GM19463 (cell line): ENCODE measurements at regions not wholly inside any gene's neighbourhood (a gene's known extent, or its start where the extent isn't known, plus 50 kb on each side); places are given as distances from the start of the nearest gene placed in this dataset.
"Not testable (repeated sequence)": the region's sequence is repeated elsewhere in the genome, so short reads cannot be mapped to it uniquely, and the experiment has no call there.

Experiments
- ATAC-seq: cut with Tn5 transposase; IDR thresholded peaks from one replicate; pipeline ENCODE4 v1.9.1; 2021; ENCODE audit warnings: mild to moderate bottlenecking, moderate library complexity; ENCODE audit not compliant: unreplicated experiment

DNA sequence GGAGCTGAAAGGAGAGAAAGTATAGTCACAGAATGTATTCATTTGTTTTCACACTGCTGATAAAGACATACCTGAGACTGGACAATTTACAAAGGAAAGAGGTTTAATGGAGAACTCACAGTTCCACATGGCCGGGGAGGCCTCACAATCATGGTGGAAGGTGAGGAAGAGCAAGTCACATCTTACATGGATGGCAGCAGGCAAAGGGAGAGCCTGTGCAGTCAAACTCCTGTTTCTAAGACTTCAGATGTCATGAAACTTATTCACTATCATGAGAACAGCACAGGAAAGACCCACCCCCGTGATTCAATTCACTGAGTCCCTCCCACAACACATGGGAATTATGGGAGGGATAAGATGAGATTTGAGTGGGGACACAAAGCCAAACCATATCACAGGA, 224.7 kb downstream of the LNPK start:
- ATAC-seq = not testable (repeated sequence)

DNA sequence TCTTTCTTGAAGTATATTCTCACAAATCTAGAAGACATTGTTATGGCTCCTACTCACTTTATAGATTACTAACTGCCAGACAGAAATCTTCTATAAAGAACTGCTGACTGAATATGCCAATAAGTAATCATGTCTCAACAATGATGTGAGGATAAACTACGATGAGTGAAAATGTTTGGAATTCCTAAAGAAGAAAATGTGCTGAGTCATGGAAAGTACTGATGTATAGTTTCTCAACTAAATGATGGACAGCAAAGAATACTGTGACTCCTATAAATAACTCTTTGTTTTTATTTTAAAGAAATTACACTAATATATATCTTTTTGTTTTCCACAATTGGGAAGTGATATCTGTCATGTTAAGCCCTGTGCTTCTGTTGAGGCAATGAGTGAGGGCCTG, 232.9 kb downstream of the LNPK start:
- ATAC-seq = no peak

DNA sequence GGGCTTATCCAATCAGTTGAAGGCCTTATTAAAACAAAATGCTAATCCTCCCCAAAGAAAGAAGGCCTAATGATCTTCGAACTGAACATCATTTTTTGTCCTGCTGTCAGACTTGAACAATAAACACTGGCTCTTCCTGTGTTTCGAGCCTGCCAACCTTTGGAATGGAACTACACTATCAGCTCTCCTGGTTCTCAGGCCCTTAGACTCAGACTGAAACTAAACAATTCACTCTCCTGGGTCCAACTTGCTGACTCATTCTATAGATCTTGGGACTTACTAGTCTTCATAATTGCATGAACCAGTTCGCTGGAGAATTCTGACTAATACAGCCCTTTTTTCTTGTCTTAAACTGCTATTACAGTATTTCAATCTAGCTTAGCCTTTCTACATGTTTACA, 235.2 kb downstream of the LNPK start:
- no peak for ATAC-seq

DNA sequence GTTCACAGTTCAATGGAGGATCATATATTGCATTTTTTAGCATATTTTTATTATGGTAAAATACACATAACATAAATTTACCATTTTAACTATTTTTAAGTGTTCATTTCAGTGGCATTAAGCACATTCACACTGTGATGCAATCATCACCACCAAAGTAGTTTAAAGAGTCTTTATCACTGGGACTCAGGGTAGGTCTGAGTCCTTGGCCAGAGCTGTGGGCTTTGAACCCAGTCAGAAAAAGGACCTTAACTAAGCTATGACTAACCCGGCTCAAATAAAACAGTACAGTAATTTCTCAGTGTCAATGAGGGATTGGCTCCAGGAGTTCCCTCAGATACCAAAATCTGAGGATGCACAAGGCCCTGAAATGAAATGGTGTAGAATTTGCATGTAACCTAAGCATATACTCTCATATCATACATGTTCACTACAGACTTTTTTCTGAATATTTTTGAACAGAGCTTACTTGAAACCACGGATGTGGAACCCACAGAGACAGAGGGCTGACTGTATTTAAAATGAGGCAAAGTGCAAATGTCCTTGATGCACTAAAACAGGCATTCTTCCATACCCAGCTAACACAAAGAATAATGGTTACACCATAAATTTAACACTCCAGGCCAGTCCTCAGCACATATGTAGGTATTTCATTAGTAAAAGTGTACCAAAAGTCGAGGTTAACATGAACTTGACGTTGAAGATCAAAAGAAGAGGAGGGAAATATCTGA, 246.2 kb downstream of the LNPK start:
- no peak for ATAC-seq

DNA sequence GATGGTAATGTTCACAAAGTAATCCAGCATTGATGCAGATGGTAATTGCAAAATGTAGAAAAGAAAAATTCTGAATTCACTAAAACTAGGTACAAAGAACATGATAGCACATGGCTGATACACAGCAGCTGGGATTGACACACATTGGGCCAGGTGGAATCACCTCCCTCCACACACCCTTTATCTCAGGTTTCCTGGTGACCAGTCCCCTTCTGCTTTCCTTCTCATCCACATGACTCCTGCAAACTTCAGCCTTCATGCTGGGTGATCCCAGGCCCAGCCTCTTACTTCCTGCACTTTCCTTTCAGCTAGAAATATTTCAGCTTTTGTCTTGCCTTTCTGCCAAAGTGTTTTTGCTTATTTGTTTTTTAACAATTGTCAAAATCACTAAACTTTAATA, 246.9 kb downstream of the LNPK start:
- no peak for ATAC-seq

DNA sequence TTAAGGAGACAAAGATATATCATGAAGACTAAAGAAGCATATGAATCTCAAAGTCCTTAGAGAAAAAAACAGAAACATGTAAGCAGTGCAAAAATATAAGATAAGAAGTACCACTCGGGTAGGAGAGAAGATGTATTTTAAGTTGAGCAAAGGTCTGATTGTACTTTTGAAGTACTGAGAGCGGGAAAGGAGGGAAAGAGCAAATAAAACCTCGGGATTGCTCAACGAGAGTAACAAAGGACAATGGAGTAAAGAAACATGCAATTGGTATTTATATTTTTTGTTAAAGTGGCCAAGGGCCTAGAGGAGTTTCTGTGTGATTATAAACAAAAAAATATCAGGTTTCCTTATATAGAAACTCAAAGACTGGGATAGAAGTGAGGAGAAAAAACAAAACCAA, 251.9 kb downstream of the LNPK start:
- no peak for ATAC-seq

DNA sequence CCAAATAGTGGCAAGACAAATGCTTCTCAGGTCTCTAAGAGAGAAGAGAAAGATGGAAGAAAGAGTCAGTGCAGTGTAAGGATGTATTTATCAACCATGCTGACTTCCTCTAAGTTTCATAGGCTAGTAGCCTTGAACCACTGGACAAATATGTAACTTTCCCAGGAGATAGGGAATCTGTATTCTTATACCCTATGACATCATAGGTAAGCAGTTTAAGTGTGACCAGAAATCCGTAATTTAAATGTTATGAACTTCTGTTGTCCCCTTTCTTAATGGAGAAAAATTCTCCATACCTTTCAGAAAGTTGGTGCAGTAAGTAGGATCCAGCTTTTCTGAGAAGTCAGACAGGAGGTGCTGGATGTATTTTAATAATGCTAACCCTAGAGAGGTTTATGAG, 256.2 kb downstream of the LNPK start:
- no peak for ATAC-seq

DNA sequence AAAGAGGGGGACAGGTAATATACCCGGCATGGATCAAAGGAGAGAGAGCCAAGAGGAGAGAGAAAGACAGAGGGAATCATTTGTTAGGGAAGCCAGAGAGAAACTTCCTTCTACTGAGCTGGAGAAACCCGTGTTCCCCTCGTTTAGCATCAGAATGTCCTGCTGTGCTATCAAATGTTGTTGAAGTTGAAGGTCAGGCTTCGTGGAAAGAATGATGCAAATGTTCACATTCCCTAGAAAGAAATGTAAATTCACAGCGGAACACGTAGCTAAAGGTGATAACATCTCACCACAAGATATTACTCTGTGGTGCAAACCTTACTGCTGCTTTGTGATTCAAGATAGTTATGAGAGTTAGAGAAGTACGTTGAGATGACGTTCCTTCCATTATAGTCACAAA, 258.1 kb downstream of the LNPK start:
- no peak for ATAC-seq

DNA sequence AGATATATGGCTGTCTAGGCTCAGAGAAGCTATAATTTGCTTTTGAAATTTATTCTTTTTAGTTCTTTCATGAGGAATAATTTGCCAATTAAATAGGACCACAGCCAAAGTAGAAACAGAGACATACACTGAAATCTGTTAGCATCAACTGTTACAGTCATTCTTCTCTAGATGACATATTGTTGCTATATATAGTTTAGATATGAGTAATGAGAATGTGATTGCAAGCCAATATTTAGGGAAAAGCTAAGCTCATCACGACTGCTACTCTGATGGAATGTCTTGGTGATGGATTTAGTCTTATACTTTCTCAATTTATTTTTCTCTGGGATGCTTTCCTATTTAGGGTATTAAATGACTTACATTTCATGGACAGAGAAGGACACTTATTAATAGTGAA, 259.1 kb downstream of the LNPK start:
- ATAC-seq = no peak

DNA sequence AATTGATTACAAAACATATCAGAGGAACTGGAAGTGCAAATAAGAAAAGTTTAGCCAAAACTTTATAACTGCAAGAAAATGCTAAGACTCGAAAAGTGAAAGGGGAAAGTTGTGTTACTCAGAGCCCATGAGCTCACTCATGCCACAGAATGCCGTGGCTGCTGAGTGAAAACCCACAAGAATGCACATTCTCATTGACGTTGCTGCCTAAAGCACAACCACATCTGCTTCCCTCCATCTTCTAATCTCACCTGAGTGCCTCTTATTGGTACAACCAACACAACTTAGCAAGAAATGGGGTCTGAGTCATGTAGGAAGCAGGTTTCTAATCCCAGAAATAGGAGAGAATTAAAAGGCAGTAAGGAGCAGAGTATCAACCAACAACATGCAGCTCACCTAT, 259.7 kb downstream of the LNPK start:
- no peak for ATAC-seq

DNA sequence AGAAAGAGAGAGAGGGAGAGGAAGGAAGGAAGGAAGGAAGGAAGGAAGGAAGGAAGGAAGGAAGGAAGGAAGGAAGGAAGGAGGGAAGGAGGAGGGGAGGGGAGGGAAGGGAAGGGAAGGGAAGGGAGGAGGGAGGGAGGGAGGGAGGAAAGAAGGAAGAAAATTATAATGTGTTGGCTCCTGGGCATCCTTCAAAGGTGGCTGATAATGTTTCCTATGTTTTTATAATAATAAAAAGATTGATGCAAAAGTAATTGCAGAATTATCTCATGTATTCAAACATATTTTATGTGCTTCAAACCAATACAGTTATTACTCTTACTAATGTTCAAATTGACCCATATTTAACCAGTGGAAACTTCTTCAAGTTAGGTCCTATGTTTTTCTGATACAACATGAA, 260.9 kb downstream of the LNPK start:
- ATAC-seq = no peak

DNA sequence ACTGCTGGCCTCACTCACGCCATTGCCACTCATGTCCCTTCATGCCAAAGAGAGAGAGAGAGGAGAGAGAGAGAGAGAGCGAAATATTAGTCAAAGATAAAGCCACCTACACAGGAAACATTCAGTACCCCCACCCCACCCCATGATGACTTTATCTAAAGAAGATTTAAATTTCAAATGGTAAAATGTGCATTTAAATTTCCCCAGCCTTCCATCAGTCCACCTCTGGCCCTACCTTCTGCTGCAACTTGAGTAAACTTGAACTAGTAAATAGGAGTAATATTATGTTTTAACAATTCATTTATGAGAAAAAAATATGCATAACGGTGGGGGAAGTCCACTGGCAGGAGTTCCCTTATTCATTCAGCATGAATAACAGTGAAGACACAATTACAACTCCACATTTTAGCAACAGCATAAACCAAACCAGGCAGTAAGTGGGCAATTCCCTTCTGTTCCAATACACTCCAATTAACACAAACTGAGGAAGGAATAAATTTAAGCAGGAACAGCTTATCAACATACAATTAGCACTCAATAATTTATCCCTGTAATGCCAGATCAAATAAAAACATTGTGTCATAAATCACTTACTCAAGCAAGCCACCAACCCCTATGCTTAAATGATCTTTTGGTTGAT, 264.2 kb downstream of the LNPK start:
- no peak for ATAC-seq

DNA sequence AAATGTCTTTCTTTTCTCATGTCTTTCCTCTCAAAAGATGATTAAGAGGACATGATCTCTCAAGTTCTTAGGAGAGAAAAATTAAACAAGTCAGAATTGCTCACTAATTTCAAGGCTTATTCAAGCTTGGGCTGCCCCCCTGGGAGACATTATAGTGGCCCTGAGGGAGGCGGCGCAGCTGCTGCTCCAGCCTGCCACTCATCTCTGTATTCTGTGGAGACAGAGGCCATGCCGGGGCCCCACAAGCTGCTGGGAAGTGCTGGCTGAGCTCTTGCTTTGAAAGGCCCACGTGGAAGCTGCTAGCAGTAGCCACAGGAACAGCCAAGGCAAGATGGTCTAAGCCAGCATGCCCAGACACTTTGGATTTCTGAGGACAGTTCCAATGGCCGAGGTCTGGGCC, 267.4 kb downstream of the LNPK start:
- no peak for ATAC-seq

DNA sequence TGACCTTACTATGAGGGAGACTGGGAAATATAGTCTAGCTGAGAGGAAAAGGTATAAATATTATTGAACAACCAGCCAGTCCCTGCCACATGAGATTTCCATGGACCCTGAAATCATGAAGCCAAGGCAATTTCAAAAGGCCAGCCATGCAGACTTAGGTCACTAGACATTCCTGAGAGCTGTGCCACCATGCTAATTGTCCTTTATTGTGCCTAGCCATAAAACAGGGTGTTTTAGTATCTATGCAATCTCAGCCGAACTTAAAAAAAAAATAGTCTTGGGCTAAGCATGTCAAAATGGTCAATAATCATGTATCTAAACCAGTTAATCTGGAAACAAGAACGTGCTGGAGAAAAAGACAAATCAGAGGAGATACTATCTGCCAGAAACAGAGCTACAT, 269.5 kb downstream of the LNPK start:
- ATAC-seq = no peak

DNA sequence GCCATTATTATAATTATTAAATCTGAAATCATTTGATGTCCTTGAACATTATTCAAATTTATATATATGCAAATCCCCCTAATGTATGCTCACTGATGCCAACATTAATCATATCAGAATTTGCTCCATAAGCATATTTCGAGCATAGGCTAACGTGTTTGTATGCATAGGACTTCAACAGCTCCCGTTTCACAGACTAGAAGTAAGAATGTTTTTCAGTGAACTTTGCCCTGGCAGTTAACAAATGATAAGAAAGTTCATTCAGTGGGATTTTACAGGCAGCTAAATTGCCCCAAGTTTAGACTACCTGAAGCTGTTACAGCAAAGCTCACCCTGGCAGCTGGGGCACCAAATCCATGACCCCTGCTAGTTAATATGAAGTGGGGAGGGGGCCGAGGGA, 272.0 kb downstream of the LNPK start:
- no peak for ATAC-seq

DNA sequence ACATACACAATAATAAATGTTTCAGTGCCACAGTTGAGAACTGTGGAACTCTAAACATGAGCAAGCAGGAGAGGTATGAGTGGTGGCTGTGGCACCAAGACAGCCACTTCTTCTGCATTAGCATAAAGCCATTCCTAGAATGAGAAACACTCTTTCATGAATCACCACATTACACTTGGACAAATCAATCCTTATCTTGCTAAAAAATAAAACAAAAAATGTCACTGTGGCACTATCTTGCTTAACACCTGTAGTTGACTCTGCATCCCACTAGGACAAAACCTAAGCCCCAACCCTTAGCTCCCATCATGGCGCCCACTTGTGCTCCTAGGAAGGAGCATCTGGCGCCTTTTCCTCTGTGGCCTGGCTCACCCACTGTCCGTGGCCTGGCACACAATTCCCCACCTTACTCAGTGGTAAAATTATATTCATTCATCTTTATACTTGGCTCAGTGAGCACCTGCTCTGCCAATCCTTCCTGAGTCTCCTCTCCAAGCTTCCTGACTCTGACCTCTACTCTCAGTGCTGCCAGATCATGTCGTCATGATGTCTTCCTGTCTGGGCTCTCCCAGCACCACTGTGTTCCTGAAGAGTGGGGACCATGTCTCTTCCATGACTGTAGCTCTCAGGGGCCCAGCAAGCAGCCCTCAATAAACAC, 272.9 kb downstream of the LNPK start:
- ATAC-seq = no peak

DNA sequence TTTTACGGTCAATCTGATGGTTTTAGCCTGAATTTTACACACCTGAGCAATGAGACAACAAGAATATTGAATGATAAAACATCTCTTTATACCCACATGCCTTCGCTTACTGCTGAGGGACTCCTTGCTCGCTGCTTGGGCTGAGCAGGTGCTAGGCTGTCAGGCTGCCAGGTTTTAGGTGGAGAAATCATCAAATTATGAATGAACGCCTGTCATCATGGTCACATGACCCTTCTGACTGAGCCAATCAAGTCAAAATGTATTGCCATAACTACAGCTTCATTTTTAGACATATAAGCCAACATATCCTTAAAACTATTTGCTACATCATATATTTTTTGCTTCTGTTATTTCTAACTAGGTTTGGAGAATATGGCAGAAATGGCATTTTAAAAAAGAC, 274.0 kb downstream of the LNPK start:
- ATAC-seq = no peak

DNA sequence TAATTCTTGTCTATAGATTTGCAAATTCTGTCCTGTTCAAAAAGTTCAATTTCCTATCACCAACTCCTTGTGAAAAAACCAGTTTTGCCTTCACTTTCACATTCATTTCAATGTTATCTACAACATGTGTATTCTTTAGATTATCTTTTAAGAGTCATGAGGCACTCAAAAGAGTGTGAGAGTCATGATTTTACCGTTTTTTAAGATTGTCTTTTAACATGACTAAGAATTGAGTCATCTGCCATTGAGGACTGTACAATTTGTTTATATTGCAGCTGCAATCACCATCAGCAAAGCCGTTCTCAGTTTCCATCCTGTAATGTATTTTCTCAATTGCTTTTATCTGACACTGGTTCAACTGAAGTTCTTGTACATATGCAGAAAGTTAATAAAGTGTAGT, 275.8 kb downstream of the LNPK start:
- no peak for ATAC-seq

DNA sequence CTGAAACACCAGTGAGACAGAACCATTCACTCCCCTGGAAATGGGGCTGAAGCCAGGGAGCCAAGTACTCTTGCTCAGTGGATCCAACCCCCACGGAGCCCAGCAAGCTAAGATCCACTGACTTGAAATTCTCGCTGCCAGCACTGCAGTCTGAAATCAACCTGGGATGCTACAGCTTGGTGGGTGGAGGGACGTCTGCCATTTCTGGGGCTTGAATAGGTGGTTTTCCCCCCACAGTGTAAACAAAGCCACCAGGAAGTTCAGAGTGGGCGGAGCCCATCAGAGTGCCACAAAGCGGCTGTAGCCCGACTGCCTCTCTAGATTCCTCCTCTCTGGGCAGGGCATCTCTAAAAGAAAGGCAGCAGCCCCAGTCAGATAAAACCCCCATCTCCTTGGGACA, 292.8 kb downstream of the LNPK start:
- ATAC-seq = no peak

DNA sequence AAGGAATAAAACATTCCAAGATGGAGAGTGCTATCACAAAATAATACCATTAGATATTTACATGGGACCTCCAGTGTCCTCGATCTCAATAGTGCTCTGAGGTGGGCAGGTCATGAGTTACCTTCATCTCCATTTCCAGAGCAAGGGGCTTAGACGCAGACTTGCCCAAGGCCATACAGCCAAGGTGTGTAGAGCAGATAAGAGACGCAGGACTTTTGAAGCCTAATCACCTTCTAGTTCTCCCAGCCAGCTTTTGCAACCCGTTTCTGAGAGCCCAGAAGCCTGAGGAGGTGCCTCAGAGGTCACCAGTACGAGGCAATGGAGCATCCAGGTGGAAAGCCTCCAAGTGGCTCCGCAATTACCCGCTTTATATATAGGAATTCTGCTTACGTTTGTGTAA, 294.7 kb downstream of the LNPK start:
- ATAC-seq = no peak

DNA sequence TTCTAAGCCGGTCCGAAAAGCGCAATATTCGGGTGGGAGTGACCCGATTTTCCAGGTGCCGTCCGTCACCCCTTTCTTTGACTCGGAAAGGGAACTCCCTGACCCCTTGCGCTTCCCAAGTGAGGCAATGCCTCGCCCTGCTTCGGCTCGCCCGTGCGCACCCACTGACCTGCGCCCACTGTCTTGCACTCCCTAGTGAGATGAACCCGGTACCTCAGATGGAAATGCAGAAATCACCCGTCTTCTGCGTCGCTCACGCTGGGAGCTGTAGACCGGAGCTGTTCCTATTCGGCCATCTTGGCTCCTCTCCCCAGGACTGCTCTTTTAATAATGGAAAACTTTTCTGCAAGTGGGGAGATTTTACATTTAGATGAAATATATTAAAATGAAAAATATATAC, 297.5 kb downstream of the LNPK start:
- not testable (repeated sequence) for ATAC-seq

DNA sequence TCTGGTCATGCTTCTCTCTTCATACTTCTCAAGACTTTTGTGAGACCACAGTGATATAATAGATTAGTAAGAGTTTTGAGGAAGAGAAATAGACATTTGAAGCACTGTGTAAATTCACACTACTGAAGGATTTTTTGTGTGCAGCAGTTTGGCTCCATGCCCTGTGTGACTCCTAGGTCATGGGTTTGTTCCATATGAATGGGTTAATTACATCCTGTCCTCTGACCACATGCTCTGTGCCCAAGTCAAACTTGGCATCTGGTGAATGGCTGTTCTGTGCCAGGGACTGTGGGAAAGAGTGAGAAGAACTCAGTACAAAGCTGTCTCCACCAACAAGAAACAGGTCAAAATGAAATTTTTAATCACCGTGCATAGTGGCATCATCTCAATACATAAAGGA, 304.0 kb downstream of the LNPK start:
- no peak for ATAC-seq
